HEK293 (cell line): ENCODE measurements at regions not wholly inside any gene's neighbourhood (a gene's known extent, or its start where the extent isn't known, plus 50 kb on each side); places are given as distances from the start of the nearest gene placed in this dataset.

Source experiments
- CTCF ChIA-PET: fragments of 350-600 bp; formaldehyde crosslinking; extraction: SDS; loops from one replicate; lab custom pipeline; 2021; ENCODE audit warnings: antibody characterized with exemption; lab: Yijun Ruan, JAX
- POLR2A ChIA-PET: fragments of 300-600 bp; formaldehyde crosslinking; extraction: SDS; loops from one replicate; lab custom pipeline; 2020; ENCODE audit warnings: antibody characterized with exemption, inconsistent platforms; lab: Yijun Ruan, JAX
- H3K27ac ChIP-seq: fragments of 200-500 bp; sonication (Bioruptor generic); 2 replicates; pipeline ENCODE4 v1.5.1; 2014; ENCODE audit warnings: low read depth, low read length, control low read depth, inconsistent platforms; ENCODE audit errors: extremely low read depth
- H3K36me3 ChIP-seq, 2 experiments: fragments of 200-500 bp in 1 of 2; sonication (Bioruptor generic) in 1 of 2; 1 replicate in 1 of 2; 2 replicates in 1 of 2; pipeline ENCODE4 v1.5.1; 2014 to 2017; ENCODE audit warnings: inconsistent platforms in 2 of 2, low read length in 2 of 2; ENCODE audit not compliant: control insufficient read depth in 2 of 2, insufficient read depth in 1 of 2
- H3K4me1 ChIP-seq: fragments of 200-500 bp; sonication (Bioruptor generic); 2 replicates; pipeline ENCODE4 v1.5.1; 2014; ENCODE audit warnings: mild to moderate bottlenecking, low read length, inconsistent platforms; ENCODE audit not compliant: control insufficient read depth, insufficient read depth
- H3K4me3 ChIP-seq: 2 replicates; pipeline ENCODE4 v1.5.1; 2011; ENCODE audit warnings: low read depth, mild to moderate bottlenecking, control low read depth, low read length, moderate library complexity
- H3K9me3 ChIP-seq: fragments of 200-500 bp; sonication (Bioruptor generic); 2 replicates; pipeline ENCODE4 v1.5.1; 2014; ENCODE audit warnings: low read depth, low read length, inconsistent platforms; ENCODE audit not compliant: control insufficient read depth, insufficient read depth
- SETDB1 ChIP-seq: IDR thresholded peaks from one replicate; pipeline ENCODE4 v1.6.1; 2017; ENCODE audit warnings: mild to moderate bottlenecking, low read length, moderate library complexity, mixed read lengths; ENCODE audit not compliant: insufficient read length
- SP7 ChIP-seq: fragments of 450-650 bp; formaldehyde crosslinking; IDR thresholded peaks from 2 replicates; pipeline ENCODE4 v1.5.1; 2016; ENCODE audit warnings: missing biosample characterization, missing genetic modification characterization
- ZNF146 ChIP-seq: fragments of 450-650 bp; formaldehyde crosslinking; IDR thresholded peaks from 2 replicates; pipeline ENCODE4 v1.5.1; 2016; ENCODE audit warnings: missing biosample characterization, missing genetic modification characterization
- ZNF169 ChIP-seq: fragments of 450-650 bp; formaldehyde crosslinking; IDR thresholded peaks from 2 replicates; pipeline ENCODE4 v1.5.1; 2016; ENCODE audit warnings: missing biosample characterization, missing genetic modification characterization
- ZNF274 ChIP-seq, 2 experiments: fragments of 200-500 bp in 1 of 2; fragments of 450-650 bp in 1 of 2; sonication (Bioruptor generic) in 1 of 2; formaldehyde crosslinking in 1 of 2; IDR thresholded peaks; 2 replicates each; pipeline versions ENCODE4 v1.5.1 to v1.6.1; 2014 to 2016; ENCODE audit warnings: borderline replicate concordance in 1 of 2, inconsistent platforms in 1 of 2, low read length in 1 of 2, missing biosample characterization in 1 of 2, missing genetic modification characterization in 1 of 2
- ZNF280D ChIP-seq: fragments of 450-650 bp; formaldehyde crosslinking; IDR thresholded peaks from 2 replicates; pipeline ENCODE4 v1.5.1; 2016; ENCODE audit warnings: missing biosample characterization, missing genetic modification characterization
- ZNF510 ChIP-seq: fragments of 450-650 bp; formaldehyde crosslinking; IDR thresholded peaks from 2 replicates; pipeline ENCODE4 v1.5.1; 2018; ENCODE audit warnings: mild to moderate bottlenecking, missing genetic modification characterization, missing biosample characterization; ENCODE audit not compliant: insufficient replicate concordance
- ZNF518A ChIP-seq: fragments of 450-650 bp; formaldehyde crosslinking; conservative IDR thresholded peaks from 2 replicates; pipeline ENCODE4 v1.5.1; 2016; ENCODE audit warnings: low read depth, missing biosample characterization, missing genetic modification characterization
- ZNF621 ChIP-seq: fragments of 450-650 bp; formaldehyde crosslinking; IDR thresholded peaks from 2 replicates; pipeline ENCODE4 v1.5.1; 2017; ENCODE audit warnings: missing biosample characterization, missing genetic modification characterization
- ZNF768 ChIP-seq: fragments of 450-650 bp; formaldehyde crosslinking; IDR thresholded peaks from 2 replicates; pipeline ENCODE4 v1.5.1; 2018; ENCODE audit warnings: missing biosample characterization, mild to moderate bottlenecking, missing genetic modification characterization
- ZNF843 ChIP-seq: fragments of 450-650 bp; formaldehyde crosslinking; IDR thresholded peaks from 2 replicates; pipeline ENCODE4 v1.5.1; 2016; ENCODE audit warnings: missing biosample characterization, missing genetic modification characterization
- TF ChIP-seq, protein P1 (sequence below): fragments of 450-650 bp; formaldehyde crosslinking; optimal IDR thresholded peaks from 2 replicates; pipeline ENCODE3; 2016; ENCODE audit warnings: missing biosample characterization, mild to moderate bottlenecking, missing genetic modification characterization

DNA sequence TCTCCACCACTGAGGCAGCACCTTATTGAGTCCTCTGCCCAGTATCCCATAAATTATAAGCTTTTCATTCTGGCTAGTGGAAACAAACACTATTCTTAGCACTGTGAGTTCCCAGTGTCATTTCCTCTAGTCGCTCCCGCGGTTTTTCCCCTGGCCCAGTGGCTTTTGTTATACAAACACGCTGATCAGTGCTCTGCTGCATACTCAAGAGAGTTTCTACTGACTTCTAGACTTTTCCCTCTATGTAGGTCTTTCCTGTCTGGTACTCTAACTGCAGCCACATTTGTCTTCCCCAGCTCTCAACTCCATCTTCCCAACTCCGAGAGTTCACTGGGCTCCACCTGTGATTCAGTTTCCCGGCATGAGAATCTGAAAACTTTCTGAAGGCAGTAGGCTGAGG is 556.6 kb upstream of the SALL1 start (continued):
- TF ChIP-seq ZNF843 (tag by site-specific recombination) (no peak), ZNF518A (tag by site-specific recombination) (no peak), ZNF768 (tag by site-specific recombination) (no peak), ZNF621 (no peak)
- TF ChIP-seq, protein P1, sequence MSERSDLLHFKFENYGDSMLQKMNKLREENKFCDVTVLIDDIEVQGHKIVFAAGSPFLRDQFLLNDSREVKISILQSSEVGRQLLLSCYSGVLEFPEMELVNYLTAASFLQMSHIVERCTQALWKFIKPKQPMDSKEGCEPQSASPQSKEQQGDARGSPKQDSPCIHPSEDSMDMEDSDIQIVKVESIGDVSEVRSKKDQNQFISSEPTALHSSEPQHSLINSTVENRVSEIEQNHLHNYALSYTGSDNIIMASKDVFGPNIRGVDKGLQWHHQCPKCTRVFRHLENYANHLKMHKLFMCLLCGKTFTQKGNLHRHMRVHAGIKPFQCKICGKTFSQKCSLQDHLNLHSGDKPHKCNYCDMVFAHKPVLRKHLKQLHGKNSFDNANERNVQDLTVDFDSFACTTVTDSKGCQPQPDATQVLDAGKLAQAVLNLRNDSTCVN (tag by site-specific recombination): no peak

GRCh38 chr16:51705142-51705541 is 554.1 kb upstream of the SALL1 start:
- TF ChIP-seq SETDB1: peak; percentile 83
- TF ChIP-seq ZNF510: no peak
- no peaks in the 10 kb centered on the region for H3K9me3 ChIP-seq
- CTCF ChIA-PET: no interaction called here
- H3K36me3 ChIP-seq: no peaks in the 10 kb centered on the region
- POLR2A ChIA-PET: interaction anchor here (0.6 kb wide), 1 partner anchor 191 kb away, joined by 11 read pairs; no protein-coding TSS in a partner anchor
- H3K27ac ChIP-seq: no peak overlapping the region
- no peaks in the 10 kb centered on the region for H3K4me1 ChIP-seq
- H3K4me3 ChIP-seq: no peak overlapping the region

DNA sequence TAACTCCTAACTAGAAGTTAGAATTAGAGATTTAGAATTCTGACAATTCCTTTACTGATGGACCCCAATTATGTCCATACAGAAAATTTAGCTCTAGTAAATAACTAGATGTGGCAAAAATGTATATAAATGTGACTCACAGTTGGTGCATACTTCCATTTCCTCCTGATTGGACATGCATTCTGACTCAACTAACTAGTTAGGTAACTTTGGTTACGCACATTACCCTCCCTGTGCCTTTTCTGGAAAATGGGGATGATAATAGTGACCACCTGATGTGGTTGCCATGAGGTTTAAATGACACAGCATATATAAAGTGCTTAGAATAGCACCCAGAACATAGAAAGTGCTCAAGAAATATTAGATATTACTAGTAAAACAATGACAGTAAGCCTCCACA is 550.0 kb upstream of the SALL1 start:
- Histone ChIP-seq H3K27ac (no peak overlapping the region), H3K4me3 (no peak overlapping the region), H3K9me3 (no peaks in the 10 kb centered on the region), H3K4me1 (no peaks in the 10 kb centered on the region)
- ChIA-PET CTCF (interaction anchor here (1.0 kb wide), 1 partner anchor 143 kb away, joined by 4 read pairs; no protein-coding TSS in a partner anchor), POLR2A (no interaction called here)
- TF ChIP-seq ZNF169 (tag by site-specific recombination) (no peak), ZNF146 (tag by site-specific recombination) (no peak), SP7 (tag by site-specific recombination) (no peak), ZNF280D (tag by site-specific recombination) (no peak), ZNF274 (IDR thresholded peaks at IDR 0.05; ENCODE audit: low read length) (no peak), ZNF274 (tag by site-specific recombination; IDR thresholded peaks at IDR 0.05; ENCODE audit: borderline replicate concordance) (no peak)
- TF ChIP-seq, all 188 proteins: peak for 0
- H3K36me3 ChIP-seq: no peaks in the 10 kb centered on the region
